ENCODE measurements at regions not wholly inside any gene's neighbourhood (a gene's known extent, or its start where the extent isn't known, plus 50 kb on each side); places are given as distances from the start of the nearest gene placed in this dataset.

DNA sequence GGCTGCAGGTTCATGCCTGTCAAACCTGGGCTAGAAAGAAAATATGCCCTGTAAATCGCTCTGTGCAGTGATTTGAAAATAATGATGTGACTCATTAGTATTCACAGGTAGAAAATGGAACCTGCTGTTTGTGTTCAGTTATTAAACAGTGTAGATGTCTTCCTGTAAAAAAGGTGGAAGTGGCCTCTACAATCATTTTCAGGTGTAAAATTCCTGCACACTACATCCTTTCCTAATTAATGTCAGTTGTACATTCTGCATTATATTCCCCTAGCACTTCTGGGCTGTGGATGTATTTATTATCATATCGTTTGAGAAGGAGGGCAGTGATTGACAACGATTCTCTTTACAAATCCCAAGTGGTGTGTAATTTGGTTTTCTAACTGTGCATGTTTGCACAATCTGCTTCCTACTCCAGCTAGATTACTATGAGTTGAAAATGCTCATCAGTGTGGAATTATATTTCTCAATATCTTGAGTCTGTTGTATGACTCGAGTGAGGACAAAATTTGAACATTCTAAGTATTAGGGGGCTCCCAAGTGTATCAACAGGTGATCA is 454.0 kb upstream of the DDI1 start:
- no peaks in the 10 kb centered on the region for H3K4me1 Mint-ChIP-seq
- no peak overlapping the region for H3K27ac Mint-ChIP-seq (ENCODE audit: unreplicated experiment)
- TF ChIP-seq CTCF (conservative IDR thresholded peaks at IDR 0.05): no peak
- no peak for DNase-seq (ENCODE audit: low read depth, low spot score)
- H3K36me3 Mint-ChIP-seq (ENCODE audit: low read depth): no peaks in the 10 kb centered on the region
- H3K27me3 Mint-ChIP-seq (ENCODE audit: low read depth): no peaks in the 10 kb centered on the region
- H3K9me3 Mint-ChIP-seq: no peaks in the 10 kb centered on the region
- H3K4me3 Mint-ChIP-seq: no peak overlapping the region

DNA sequence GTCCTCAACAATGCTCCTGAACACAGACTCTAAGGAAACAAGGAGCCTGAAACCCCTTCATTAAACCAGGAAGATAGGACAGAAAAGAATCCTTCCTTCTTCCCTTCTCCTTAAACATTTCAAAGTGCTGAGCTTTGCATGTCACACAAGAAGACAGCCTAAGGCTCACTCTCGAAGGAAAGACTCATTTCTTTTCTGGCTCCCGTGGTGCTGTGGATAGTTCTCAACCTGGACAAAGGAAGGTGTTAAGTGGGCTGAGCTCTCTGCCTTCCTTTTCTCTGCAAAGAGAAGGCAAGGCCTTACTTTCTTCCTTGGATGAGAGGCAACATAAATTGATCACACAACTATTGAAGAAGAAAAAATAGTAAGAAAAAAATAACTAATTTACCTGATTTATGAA is 452.4 kb upstream of the DDI1 start:
- Mint-ChIP-seq H3K9me3 (no peaks in the 10 kb centered on the region), H3K36me3 (ENCODE audit: low read depth) (no peaks in the 10 kb centered on the region), H3K27me3 (ENCODE audit: low read depth) (no peaks in the 10 kb centered on the region), H3K4me1 (no peaks in the 10 kb centered on the region), H3K4me3 (no peak overlapping the region), H3K27ac (ENCODE audit: unreplicated experiment) (no peak overlapping the region)
- DNase-seq (ENCODE audit: low read depth, low spot score): no peak
- no peak for TF ChIP-seq CTCF (conservative IDR thresholded peaks at IDR 0.05)

- H3K36me3 Mint-ChIP-seq (ENCODE audit: low read depth): no peaks in the 10 kb centered on the region
- no peaks in the 10 kb centered on the region for H3K27me3 Mint-ChIP-seq (ENCODE audit: low read depth)
- no peaks in the 10 kb centered on the region for H3K9me3 Mint-ChIP-seq
- H3K4me1 Mint-ChIP-seq: no peaks in the 10 kb centered on the region
- H3K4me3 Mint-ChIP-seq: no peak overlapping the region
- H3K27ac Mint-ChIP-seq (ENCODE audit: unreplicated experiment): no peak overlapping the region
- DNase-seq (ENCODE audit: low read depth, low spot score): no peak
- TF ChIP-seq CTCF (conservative IDR thresholded peaks at IDR 0.05): no peak
Measured at GRCh38 chr11:103584720-103585119, 451.7 kb upstream of the DDI1 start.

DNA sequence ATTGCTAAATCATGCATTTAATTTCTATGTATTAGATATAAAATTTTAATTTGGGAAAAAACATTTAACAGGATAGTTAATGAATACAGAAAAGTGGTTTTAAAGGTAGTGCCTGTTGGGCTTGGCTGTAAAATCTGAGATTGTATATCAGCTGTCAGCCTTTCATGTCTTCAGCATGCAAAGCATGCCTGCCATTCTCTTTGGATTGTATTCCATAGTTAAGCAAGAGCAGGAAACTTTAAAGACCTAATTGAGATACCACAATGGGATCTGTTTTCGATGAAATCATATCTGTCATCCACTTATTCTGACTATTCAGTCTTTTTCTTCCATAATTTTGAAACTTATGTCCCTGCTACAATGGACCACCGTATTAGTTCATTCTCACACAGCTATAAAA is 451.0 kb upstream of the DDI1 start:
- H3K27me3 Mint-ChIP-seq (ENCODE audit: low read depth): no peaks in the 10 kb centered on the region
- no peak overlapping the region for H3K4me3 Mint-ChIP-seq
- TF ChIP-seq CTCF (conservative IDR thresholded peaks at IDR 0.05): no peak
- no peak overlapping the region for H3K27ac Mint-ChIP-seq (ENCODE audit: unreplicated experiment)
- no peaks in the 10 kb centered on the region for H3K4me1 Mint-ChIP-seq
- no peaks in the 10 kb centered on the region for H3K9me3 Mint-ChIP-seq
- H3K36me3 Mint-ChIP-seq (ENCODE audit: low read depth): no peaks in the 10 kb centered on the region
- DNase-seq (ENCODE audit: low read depth, low spot score): no peak

- Mint-ChIP-seq H3K36me3 (ENCODE audit: low read depth) (no peaks in the 10 kb centered on the region), H3K27me3 (ENCODE audit: low read depth) (no peaks in the 10 kb centered on the region)
Measured at GRCh38 chr11:103585911-103586310, 450.5 kb upstream of the DDI1 start.

More at GRCh38 chr11:103585911-103586310, 450.5 kb upstream of the DDI1 start:
- no peak for DNase-seq (ENCODE audit: low read depth, low spot score)
- TF ChIP-seq CTCF (conservative IDR thresholded peaks at IDR 0.05): no peak
- no peak overlapping the region for H3K4me3 Mint-ChIP-seq
- H3K27ac Mint-ChIP-seq (ENCODE audit: unreplicated experiment): no peak overlapping the region
- H3K9me3 Mint-ChIP-seq: no peaks in the 10 kb centered on the region
- no peaks in the 10 kb centered on the region for H3K4me1 Mint-ChIP-seq
